ENCODE measurements at regions not wholly inside any gene's neighbourhood (a gene's known extent, or its start where the extent isn't known, plus 50 kb on each side); places are given as distances from the start of the nearest gene placed in this dataset.

DNA sequence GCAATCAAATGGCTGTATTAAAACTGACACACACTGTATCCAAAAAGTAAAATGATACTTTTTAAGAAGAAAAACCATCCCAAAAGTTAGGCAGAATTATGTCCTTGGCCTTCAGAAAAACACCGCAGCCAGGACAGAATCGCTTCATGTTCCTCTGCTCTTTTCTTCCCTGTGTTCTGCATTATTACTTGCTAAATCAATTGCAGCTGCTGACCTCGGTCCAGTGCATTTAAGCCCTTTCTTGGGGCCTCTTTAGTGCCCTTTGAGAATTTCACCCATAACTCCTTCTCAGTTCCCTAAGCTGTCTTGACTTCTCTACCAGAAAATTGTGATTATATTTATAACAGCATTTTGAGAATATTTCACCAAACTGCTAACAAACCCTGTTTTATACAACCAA is 696.9 kb downstream of the PCDH7 start:
- intact Hi-C loops (cut with micrococcal nuclease; ENCODE audit: unreplicated experiment), result no loop called here
- POLR2A ChIA-PET, result no interaction called here
- DNase-seq (ENCODE audit: low spot score), result no peak
- Histone ChIP-seq H3K4me2 (ENCODE audit: low read length) (no peak overlapping the region), H3K9me2 (ENCODE audit: insufficient read depth, low read length) (no peaks in the 10 kb centered on the region), H3K27ac (ENCODE audit: low read depth, low read length, poor library complexity, severe bottlenecking) (no peak overlapping the region), H3K79me2 (ENCODE audit: insufficient read depth, low read depth, low read length) (no peaks in the 10 kb centered on the region), H3K4me3 (ENCODE audit: low read depth, low read length, poor library complexity, severe bottlenecking) (no peak overlapping the region), H3K9me3 (ENCODE audit: low read length) (no peaks in the 10 kb centered on the region), H3K36me3 (ENCODE audit: insufficient read depth, low read length) (no peaks in the 10 kb centered on the region), H4K20me1 (ENCODE audit: insufficient read depth, low read length) (no peaks in the 10 kb centered on the region), H2AFZ (ENCODE audit: low read length) (no peak overlapping the region), H3K4me1 (ENCODE audit: insufficient read depth, low read length, poor library complexity, severe bottlenecking) (no peaks in the 10 kb centered on the region)
- no TSS peak for BruUV-seq (replicated peaks)
- TF ChIP-seq, protein P1, sequence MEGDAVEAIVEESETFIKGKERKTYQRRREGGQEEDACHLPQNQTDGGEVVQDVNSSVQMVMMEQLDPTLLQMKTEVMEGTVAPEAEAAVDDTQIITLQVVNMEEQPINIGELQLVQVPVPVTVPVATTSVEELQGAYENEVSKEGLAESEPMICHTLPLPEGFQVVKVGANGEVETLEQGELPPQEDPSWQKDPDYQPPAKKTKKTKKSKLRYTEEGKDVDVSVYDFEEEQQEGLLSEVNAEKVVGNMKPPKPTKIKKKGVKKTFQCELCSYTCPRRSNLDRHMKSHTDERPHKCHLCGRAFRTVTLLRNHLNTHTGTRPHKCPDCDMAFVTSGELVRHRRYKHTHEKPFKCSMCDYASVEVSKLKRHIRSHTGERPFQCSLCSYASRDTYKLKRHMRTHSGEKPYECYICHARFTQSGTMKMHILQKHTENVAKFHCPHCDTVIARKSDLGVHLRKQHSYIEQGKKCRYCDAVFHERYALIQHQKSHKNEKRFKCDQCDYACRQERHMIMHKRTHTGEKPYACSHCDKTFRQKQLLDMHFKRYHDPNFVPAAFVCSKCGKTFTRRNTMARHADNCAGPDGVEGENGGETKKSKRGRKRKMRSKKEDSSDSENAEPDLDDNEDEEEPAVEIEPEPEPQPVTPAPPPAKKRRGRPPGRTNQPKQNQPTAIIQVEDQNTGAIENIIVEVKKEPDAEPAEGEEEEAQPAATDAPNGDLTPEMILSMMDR (conservative IDR thresholded peaks at IDR 0.05; ENCODE audit: low read length), result no peak
- TF ChIP-seq EZH2phosphoT487 (IDR thresholded peaks at IDR 0.05; ENCODE audit: borderline replicate concordance, low read depth, low read length), result no peak
- CTCF ChIA-PET (ENCODE audit: unreplicated experiment), result no interaction called here

DNA sequence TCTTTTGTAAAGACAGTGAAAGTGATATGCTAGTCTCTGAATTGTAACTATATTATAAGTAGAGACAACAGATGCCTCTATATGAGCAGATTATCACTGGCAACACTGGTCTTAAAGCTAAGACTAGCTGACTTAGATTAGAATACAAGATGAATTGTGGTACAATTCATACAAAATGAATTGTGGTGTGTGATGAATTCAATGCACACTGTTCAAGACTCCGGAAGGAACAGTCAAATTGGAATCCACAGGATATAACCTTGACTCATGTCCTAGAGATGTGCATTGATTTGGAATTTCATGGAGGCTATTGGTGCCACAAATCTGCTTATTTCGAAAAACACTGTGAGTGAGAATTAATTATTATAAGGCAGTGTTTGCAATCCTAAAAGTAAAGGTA is 701.8 kb downstream of the PCDH7 start:
- CTCF ChIA-PET (ENCODE audit: unreplicated experiment), result no interaction called here
- Histone ChIP-seq H3K36me3 (ENCODE audit: insufficient read depth, low read length) (no peaks in the 10 kb centered on the region), H2AFZ (ENCODE audit: low read length) (no peak overlapping the region), H3K4me3 (ENCODE audit: low read depth, low read length, poor library complexity, severe bottlenecking) (no peak overlapping the region), H3K79me2 (ENCODE audit: insufficient read depth, low read depth, low read length) (no peaks in the 10 kb centered on the region), H3K4me2 (ENCODE audit: low read length) (no peak overlapping the region), H3K9me3 (ENCODE audit: low read length) (no peaks in the 10 kb centered on the region), H3K9me2 (ENCODE audit: insufficient read depth, low read length) (no peaks in the 10 kb centered on the region), H3K4me1 (ENCODE audit: insufficient read depth, low read length, poor library complexity, severe bottlenecking) (no peaks in the 10 kb centered on the region), H4K20me1 (ENCODE audit: insufficient read depth, low read length) (no peaks in the 10 kb centered on the region), H3K27ac (ENCODE audit: low read depth, low read length, poor library complexity, severe bottlenecking) (no peak overlapping the region)
- no TSS peak for BruUV-seq (replicated peaks)
- intact Hi-C loops (cut with micrococcal nuclease; ENCODE audit: unreplicated experiment), result no loop called here
- no peak for DNase-seq (ENCODE audit: low spot score)
- POLR2A ChIA-PET, result no interaction called here
- no peak for TF ChIP-seq EZH2phosphoT487 (IDR thresholded peaks at IDR 0.05; ENCODE audit: borderline replicate concordance, low read depth, low read length)
- TF ChIP-seq, protein P1 (conservative IDR thresholded peaks at IDR 0.05; ENCODE audit: low read length), result no peak

DNA sequence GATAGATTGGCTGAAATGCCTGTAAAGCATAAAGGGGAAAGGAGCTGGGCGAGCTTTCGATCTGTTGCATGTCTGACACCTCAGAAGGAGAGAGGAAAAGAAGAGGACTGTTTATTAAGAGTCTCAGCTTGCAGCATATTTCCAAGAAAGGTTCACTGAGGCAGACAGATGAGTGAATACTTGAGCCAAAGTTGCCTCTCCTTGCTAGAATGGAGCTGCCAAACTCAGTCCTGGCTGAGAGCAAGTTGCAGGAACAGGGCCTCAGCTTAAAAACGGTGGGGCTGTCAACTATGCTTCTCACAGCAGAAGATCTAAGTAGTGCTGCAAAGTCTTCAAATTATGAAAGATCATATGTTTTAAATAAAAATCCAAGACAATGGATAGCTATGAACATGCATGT is 707.5 kb downstream of the PCDH7 start:
- Histone ChIP-seq H3K9me3 (ENCODE audit: low read length) (no peaks in the 10 kb centered on the region), H3K4me2 (ENCODE audit: low read length) (no peak overlapping the region), H3K4me1 (ENCODE audit: insufficient read depth, low read length, poor library complexity, severe bottlenecking) (no peaks in the 10 kb centered on the region), H3K4me3 (ENCODE audit: low read depth, low read length, poor library complexity, severe bottlenecking) (no peak overlapping the region), H3K27ac (ENCODE audit: low read depth, low read length, poor library complexity, severe bottlenecking) (no peak overlapping the region), H3K9me2 (ENCODE audit: insufficient read depth, low read length) (no peaks in the 10 kb centered on the region), H2AFZ (ENCODE audit: low read length) (no peak overlapping the region), H3K36me3 (ENCODE audit: insufficient read depth, low read length) (no peaks in the 10 kb centered on the region), H4K20me1 (ENCODE audit: insufficient read depth, low read length) (no peaks in the 10 kb centered on the region), H3K79me2 (ENCODE audit: insufficient read depth, low read depth, low read length) (no peaks in the 10 kb centered on the region)
- DNase-seq (ENCODE audit: low spot score), result no peak
- TF ChIP-seq, protein P1 (conservative IDR thresholded peaks at IDR 0.05; ENCODE audit: low read length), result no peak
- TF ChIP-seq EZH2phosphoT487 (IDR thresholded peaks at IDR 0.05; ENCODE audit: borderline replicate concordance, low read depth, low read length), result no peak
- intact Hi-C loops (cut with micrococcal nuclease; ENCODE audit: unreplicated experiment), result no loop called here
- ChIA-PET CTCF (ENCODE audit: unreplicated experiment) (no interaction called here), POLR2A (interaction anchor here (0.6 kb wide), 1 partner anchor 192 kb away, joined by 3 read pairs; no protein-coding TSS in a partner anchor)
- BruUV-seq (replicated peaks), result no TSS peak
